IMR-90 (cell line): ENCODE measurements at regions not wholly inside any gene's neighbourhood (a gene's known extent, or its start where the extent isn't known, plus 50 kb on each side); places are given as distances from the start of the nearest gene placed in this dataset.

Experiments used
- ATAC-seq: fragments of 200-7000 bp; cut with Tn5 transposase; 2 replicates; pipeline ENCODE4 v1.9.1; 2020; ENCODE audit warnings: low read depth, mild to moderate bottlenecking, moderate library complexity
- BruUV-seq: library from RNA; stranded (reverse); fragments of 400-500 nt; replicated peaks from 2 replicates; lab custom pipeline; 2021; lab: Mats Ljungman, UMichigan
- CTCF ChIA-PET: fragments of 300-600 bp; formaldehyde crosslinking; extraction: SDS; loops from one replicate; lab custom pipeline; 2021; ENCODE audit warnings: antibody characterized with exemption; lab: Yijun Ruan, JAX
- POLR2A ChIA-PET: fragments of 300-600 bp; sonication (Branson Sonifier 250); formaldehyde crosslinking; loops from one replicate; lab custom pipeline; 2022; ENCODE audit warnings: antibody characterized with exemption; ENCODE audit not compliant: unreplicated experiment; lab: Charles Lee
- DNase-seq: peaks from one replicate; pipeline ENCODE4 v3.0.0; 2013
- H2AFZ ChIP-seq: replicated peaks from 2 replicates; pipeline ENCODE3; 2013; ENCODE audit warnings: low read length, mild to moderate bottlenecking; ENCODE audit not compliant: poor library complexity
- H2AK5ac ChIP-seq: 2 replicates; pipeline ENCODE4 v1.6.1; 2013; ENCODE audit warnings: low read depth, low read length, inconsistent platforms
- H2AK9ac ChIP-seq: replicated peaks from 2 replicates; pipeline ENCODE3; 2013; ENCODE audit warnings: mild to moderate bottlenecking, low read depth, low read length, moderate library complexity; ENCODE audit not compliant: poor library complexity
- H2BK120ac ChIP-seq: 2 replicates; pipeline ENCODE4 v1.6.1; 2013; ENCODE audit warnings: low read depth, low read length, inconsistent platforms
- H2BK15ac ChIP-seq: 3 replicates; pipeline ENCODE4 v1.6.1; 2013; ENCODE audit warnings: low read depth, low read length, inconsistent platforms
- H2BK20ac ChIP-seq: 2 replicates; pipeline ENCODE4 v1.6.1; 2013; ENCODE audit warnings: low read depth, mild to moderate bottlenecking, inconsistent platforms, low read length, moderate library complexity
- H2BK5ac ChIP-seq: 2 replicates; pipeline ENCODE4 v1.6.1; 2013; ENCODE audit warnings: mild to moderate bottlenecking, low read depth, low read length, inconsistent platforms; ENCODE audit not compliant: poor library complexity, severe bottlenecking
- H3K14ac ChIP-seq: replicated peaks from 2 replicates; pipeline ENCODE4 v1.6.1; 2013; ENCODE audit warnings: low read depth, low read length, inconsistent platforms
- H3K18ac ChIP-seq: 2 replicates; pipeline ENCODE4 v1.6.1; 2013; ENCODE audit warnings: low read depth, low read length, control low read depth
- H3K23ac ChIP-seq: 2 replicates; pipeline ENCODE4 v1.6.1; 2013; ENCODE audit warnings: low read depth, low read length, inconsistent platforms
- H3K27ac ChIP-seq: 2 replicates; pipeline ENCODE4 v1.5.1; 2013; ENCODE audit warnings: mild to moderate bottlenecking, control low read depth, low read length; ENCODE audit not compliant: insufficient read depth
- H3K27me3 ChIP-seq: 2 replicates; pipeline ENCODE4 v1.6.1; 2013; ENCODE audit warnings: low read length; ENCODE audit not compliant: control insufficient read depth, insufficient read depth
- H3K36me3 ChIP-seq: 2 replicates; pipeline ENCODE4 v1.6.1; 2013; ENCODE audit warnings: low read length, mixed read lengths; ENCODE audit not compliant: control insufficient read depth, insufficient read depth
- H3K4ac ChIP-seq: 2 replicates; pipeline ENCODE4 v1.6.1; 2013; ENCODE audit warnings: low read depth, low read length, inconsistent platforms
- H3K4me1 ChIP-seq: 2 replicates; pipeline ENCODE4 v1.6.1; 2013; ENCODE audit warnings: low read length, mixed read lengths; ENCODE audit not compliant: control insufficient read depth, insufficient read depth
- H3K4me2 ChIP-seq: 2 replicates; pipeline ENCODE4 v1.6.1; 2013; ENCODE audit warnings: low read depth, mild to moderate bottlenecking, control low read depth, low read length, moderate library complexity
- H3K4me3 ChIP-seq: 2 replicates; pipeline ENCODE4 v1.5.1; 2013; ENCODE audit warnings: low read depth, mild to moderate bottlenecking, control low read depth, low read length, moderate library complexity; ENCODE audit not compliant: insufficient read depth
- H3K56ac ChIP-seq: 2 replicates; pipeline ENCODE4 v1.6.1; 2013; ENCODE audit warnings: low read length, inconsistent platforms; ENCODE audit not compliant: insufficient read depth; ENCODE audit errors: extremely low read depth
- H3K79me1 ChIP-seq, 2 experiments: 2 replicates each; pipeline ENCODE4 v1.6.1; 2013; ENCODE audit warnings: low read length in 2 of 2, inconsistent platforms in 1 of 2, low read depth in 1 of 2
- H3K9ac ChIP-seq: 2 replicates; pipeline ENCODE4 v1.6.1; 2013; ENCODE audit warnings: low read depth, low read length, control low read depth
- H3K9me1 ChIP-seq: 2 replicates; pipeline ENCODE4 v1.6.1; 2013; ENCODE audit warnings: low read length, inconsistent platforms; ENCODE audit not compliant: insufficient read depth
- H3K9me3 ChIP-seq: 2 replicates; pipeline ENCODE4 v1.6.1; 2013; ENCODE audit warnings: low read length; ENCODE audit not compliant: control insufficient read depth, insufficient read depth
- H4K20me1 ChIP-seq: 2 replicates; pipeline ENCODE4 v1.6.1; 2013; ENCODE audit warnings: low read length, inconsistent platforms; ENCODE audit not compliant: insufficient read depth
- H4K5ac ChIP-seq: 2 replicates; pipeline ENCODE4 v1.6.1; 2013; ENCODE audit warnings: mild to moderate bottlenecking, low read depth, low read length, control low read depth
- H4K8ac ChIP-seq, 2 experiments: 2 replicates each; pipeline ENCODE4 v1.6.1; 2013; ENCODE audit warnings: low read depth in 2 of 2, low read length in 2 of 2, control low read depth in 1 of 2, inconsistent platforms in 1 of 2
- H4K91ac ChIP-seq: 2 replicates; pipeline ENCODE4 v1.6.1; 2013; ENCODE audit warnings: low read depth, low read length, inconsistent platforms; ENCODE audit not compliant: insufficient read depth
- BHLHE40 ChIP-seq: fragments of 150-350 bp; IDR thresholded peaks from 2 replicates; pipeline ENCODE4 v1.6.1; 2016; ENCODE audit warnings: mild to moderate bottlenecking, low read depth, low read length
- CHD1 ChIP-seq: IDR thresholded peaks from 2 replicates; pipeline ENCODE4 v1.6.1; 2012; ENCODE audit warnings: low read depth, low read length, improper control_type of control experiment
- CTCF ChIP-seq: conservative IDR thresholded peaks from 2 replicates; pipeline ENCODE4 v1.5.1; 2012; ENCODE audit warnings: mild to moderate bottlenecking, low read depth, low read length, improper control_type of control experiment
- ELK1 ChIP-seq: fragments of 150-350 bp; IDR thresholded peaks from 2 replicates; pipeline ENCODE4 v1.6.1; 2016; ENCODE audit warnings: low read depth, mild to moderate bottlenecking, low read length, moderate library complexity, borderline replicate concordance
- FOS ChIP-seq: fragments of 150-350 bp; IDR thresholded peaks from 2 replicates; pipeline ENCODE4 v1.6.1; 2016; ENCODE audit warnings: low read depth, low read length
- MAZ ChIP-seq: IDR thresholded peaks from 2 replicates; pipeline ENCODE4 v1.6.1; 2012; ENCODE audit warnings: low read depth, mild to moderate bottlenecking, low read length, improper control_type of control experiment, moderate library complexity, borderline replicate concordance
- MXI1 ChIP-seq: IDR thresholded peaks from 2 replicates; pipeline ENCODE4 v1.6.1; 2012; ENCODE audit warnings: low read depth, mild to moderate bottlenecking, low read length, moderate library complexity, borderline replicate concordance
- NFE2L2 ChIP-seq: fragments of 150-350 bp; IDR thresholded peaks from 2 replicates; pipeline ENCODE4 v1.6.1; 2016; ENCODE audit warnings: low read depth, mild to moderate bottlenecking, low read length
- RAD21 ChIP-seq: IDR thresholded peaks from 2 replicates; pipeline ENCODE4 v1.6.1; 2012; ENCODE audit warnings: low read length, improper control_type of control experiment
- RFX5 ChIP-seq: IDR thresholded peaks from 2 replicates; pipeline ENCODE4 v1.8.0; 2012; ENCODE audit warnings: low read depth, mild to moderate bottlenecking, low read length, moderate library complexity
- SMC3 ChIP-seq: fragments of 150-350 bp; IDR thresholded peaks from 2 replicates; pipeline ENCODE4 v1.6.1; 2016; ENCODE audit warnings: low read depth, mild to moderate bottlenecking, antibody characterized with exemption, low read length, moderate library complexity
- USF2 ChIP-seq: fragments of 150-350 bp; IDR thresholded peaks from 2 replicates; pipeline ENCODE4 v1.6.1; 2017; ENCODE audit warnings: mild to moderate bottlenecking, antibody characterized with exemption, low read length, low read depth
- WGBS, 2 experiments: methylation state at CpG; one replicate each; pipeline versions ENCODE4 v1.1.5 to v1.1.7; 2013; ENCODE audit warnings: missing lambda C conversion rate in 2 of 2; ENCODE audit not compliant: insufficient read length in 1 of 2; ENCODE audit errors: extremely low coverage in 2 of 2; 5-methylcytosine and 5-hydroxymethylcytosine counted together
- dilution Hi-C: fragments of 300-500 bp; cut with HindIII; formaldehyde crosslinking; loops from one replicate; pipeline ENCODE4 v1.14.3; 2018; ENCODE audit warnings: low sequenced_read_pairs; ENCODE audit not compliant: unreplicated experiment
- in situ Hi-C: fragments of 300-500 bp; cut with MboI; formaldehyde crosslinking; loops from 3 replicates; pipeline ENCODE4 v1.14.3; 2019; ENCODE audit warnings: low sequenced_read_pairs, inconsistent platforms, mixed read lengths
- intact Hi-C: fragments of 100-400 bp; cut with micrococcal nuclease; formaldehyde crosslinking; loops from 2 replicates; pipeline ENCODE4 v1.10.0; 2022

DNA sequence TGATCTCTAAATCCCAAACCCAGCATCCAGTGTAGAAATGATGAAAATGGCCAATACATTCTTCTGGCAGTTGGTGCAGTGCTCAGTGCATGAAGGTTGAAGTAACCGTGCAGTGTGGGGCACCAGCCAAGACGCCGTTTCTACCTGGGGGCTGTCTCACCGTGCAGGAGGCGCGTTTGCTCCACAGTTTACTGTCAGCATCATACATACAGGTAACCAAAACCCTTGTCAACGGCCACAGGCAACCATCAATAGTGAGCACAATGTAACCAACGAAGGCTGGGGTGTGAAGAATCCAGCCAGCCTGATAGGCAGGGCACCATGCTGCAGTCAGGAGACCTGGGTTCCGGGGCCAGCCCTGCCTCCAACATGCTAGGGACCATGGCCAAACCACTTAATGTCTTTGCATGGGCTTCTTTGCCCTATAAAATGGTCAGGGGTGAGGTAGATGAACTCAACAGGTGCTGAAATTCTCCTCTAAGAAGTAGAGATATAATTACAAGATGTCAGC, 127.5 kb upstream of the ID2 start:
- no peak overlapping the region for H2BK15ac ChIP-seq
- 100% methylated on average over 3 of the region's 9 CpGs; no CpG with 5 or more reads in 1 of the 2 experiments for WGBS, 2 experiments
- no peak overlapping the region for H3K4me3 ChIP-seq
- H3K9me3 ChIP-seq, result 0 out of 2 replicates have a peak, but pooled peaks cover 2% of the 10 kb centered on the region
- peak overlapping the region; percentile 30 for H2AK9ac ChIP-seq
- no peak overlapping the region for H3K4me2 ChIP-seq
- in situ Hi-C loops, result no loop called here
- ATAC-seq (no peak), DNase-seq (no peak)
- H3K14ac ChIP-seq, result no peak overlapping the region
- H4K91ac ChIP-seq, result no peak overlapping the region
- H2AFZ ChIP-seq, result no peak overlapping the region
- H3K9ac ChIP-seq, result no peak overlapping the region
- no peak for TF ChIP-seq MXI1
- no peak for TF ChIP-seq CHD1
- no peak for TF ChIP-seq CTCF
- TF ChIP-seq RFX5, result no peak
- TF ChIP-seq ELK1, result no peak
- TF ChIP-seq NFE2L2, result no peak
- no peak for TF ChIP-seq SMC3
- no peak for TF ChIP-seq FOS
- no peak for TF ChIP-seq RAD21
- TF ChIP-seq MAZ, result no peak
- no peak for TF ChIP-seq BHLHE40
- no peak for TF ChIP-seq USF2
- H3K9me1 ChIP-seq, result no peaks in the 10 kb centered on the region
- H3K79me1 ChIP-seq, result no peaks in the 10 kb centered on the region
- H3K27me3 ChIP-seq, result no peaks in the 10 kb centered on the region
- no peaks in the 10 kb centered on the region for H4K20me1 ChIP-seq
- H2BK20ac ChIP-seq, result no peak overlapping the region
- no peak overlapping the region for H2AK5ac ChIP-seq
- H3K4ac ChIP-seq, result no peak overlapping the region
- intact Hi-C loops, result no loop called here
- no peaks in the 10 kb centered on the region for H3K36me3 ChIP-seq
- H3K4me1 ChIP-seq, result no peaks in the 10 kb centered on the region
- H4K8ac ChIP-seq, result no peak overlapping the region
- no peak overlapping the region for H2BK5ac ChIP-seq
- ChIA-PET POLR2A (no interaction called here), CTCF (no interaction called here)
- H2BK120ac ChIP-seq, result no peak overlapping the region
- H3K18ac ChIP-seq, result no peak overlapping the region
- BruUV-seq, result no TSS peak
- H4K5ac ChIP-seq, result no peak overlapping the region
- H3K56ac ChIP-seq, result no peak overlapping the region
- H3K23ac ChIP-seq, result no peak overlapping the region
- no peak overlapping the region for H3K27ac ChIP-seq
- dilution Hi-C loops, result no loop called here
